Left cardiac atrium (tissue), 4 donors: ENCODE measurements at regions not wholly inside any gene's neighbourhood (a gene's known extent, or its start where the extent isn't known, plus 50 kb on each side); places are given as distances from the start of the nearest gene placed in this dataset.
A peak's percentile ranks its signal among the peaks of the same experiment; 100 is the strongest.
"Not testable (repeated sequence)": the region's sequence is repeated elsewhere in the genome, so short reads cannot be mapped to it uniquely, and the experiment has no call there.

ENCODE experiments used
- ATAC-seq, 2 donors: fragments of 200-7000 bp; cut with Tn5 transposase; one replicate each; pipeline ENCODE4 v1.9.1; 2020; ENCODE audit warnings: mild to moderate bottlenecking in 2 of 2, moderate library complexity in 2 of 2
- DNase-seq: peaks from one replicate; pipeline ENCODE4 v3.0.0-alpha.2; 2020
- intact Hi-C, 2 donors: fragments of 100-400 bp; cut with DNase I; formaldehyde crosslinking; loops; one replicate each; pipeline versions ENCODE4 v1.14.1 to v1.15.1; 2022 to 2023
- donor health status: DM: no; HTN: yes; CAD: no.
- donor health status: DM: no; HTN: yes; CAD: no; lungs with severe emphysema.
- donor health status: DM: yes; HTN: yes; CAD: no.
- donor health status: Dilated cardiomyopathy.

GRCh38 chr4:10891866-10892265 is 207.3 kb upstream of the CLNK start:
- ATAC-seq (no peak), DNase-seq (no peak)
- intact Hi-C loops, result no loop called here

- ATAC-seq, result no peak
- no peak for DNase-seq
- intact Hi-C loops, result no loop called here
Observed at GRCh38 chr4:10889819-10890218, 205.3 kb upstream of the CLNK start.

- no peak for ATAC-seq
- no peak for DNase-seq
- intact Hi-C loops, result no loop called here
Observed at GRCh38 chr4:10879411-10880110, 195.0 kb upstream of the CLNK start.

GRCh38 chr4:10878861-10879260 is 194.3 kb upstream of the CLNK start:
- ATAC-seq (no peak), DNase-seq (no peak)
- intact Hi-C loops, result no loop called here

- ATAC-seq, result no peak
- intact Hi-C loops, result no loop called here
- DNase-seq, result no peak
Observed at GRCh38 chr4:10877076-10877475, 192.5 kb upstream of the CLNK start.

GRCh38 chr4:10875144-10875799 is 190.7 kb upstream of the CLNK start:
- DNase-seq (no peak), ATAC-seq (no peak)
- intact Hi-C loops, result no loop called here

GRCh38 chr4:10873809-10874208 is 189.2 kb upstream of the CLNK start:
- no peak for ATAC-seq
- no peak for DNase-seq
- intact Hi-C loops, result no loop called here

GRCh38 chr4:10872833-10873517 is 188.4 kb upstream of the CLNK start:
- intact Hi-C loops, result no loop called here
- DNase-seq (no peak), ATAC-seq (no peak)

- DNase-seq (no peak), ATAC-seq (no peak)
- intact Hi-C loops, result no loop called here
Observed at GRCh38 chr4:10866666-10867065, 182.1 kb upstream of the CLNK start.

- ATAC-seq (no peak), DNase-seq (no peak)
- intact Hi-C loops, result no loop called here
Observed at GRCh38 chr4:10861036-10861435, 176.5 kb upstream of the CLNK start.

GRCh38 chr4:10856271-10856782 is 171.8 kb upstream of the CLNK start:
- intact Hi-C loops, result no loop called here
- ATAC-seq (peak in 1 of 2 donors; percentile 27), DNase-seq (no peak)

- DNase-seq (no peak), ATAC-seq (no peak)
- intact Hi-C loops, result no loop called here
Observed at GRCh38 chr4:10853196-10853595, 168.6 kb upstream of the CLNK start.

GRCh38 chr4:10841697-10842096 is 157.1 kb upstream of the CLNK start:
- DNase-seq (no peak), ATAC-seq (no peak)
- intact Hi-C loops, result no loop called here

GRCh38 chr4:10837151-10837550 is 152.6 kb upstream of the CLNK start:
- ATAC-seq (no peak), DNase-seq (no peak)
- intact Hi-C loops, result no loop called here

- ATAC-seq, result no peak
- intact Hi-C loops, result no loop called here
- no peak for DNase-seq
Observed at GRCh38 chr4:10832806-10833628, 148.4 kb upstream of the CLNK start.

GRCh38 chr4:10831727-10832408 is 147.3 kb upstream of the CLNK start:
- intact Hi-C loops, result no loop called here
- no peak for DNase-seq
- ATAC-seq, result no peak

GRCh38 chr4:10828918-10829538 is 144.5 kb upstream of the CLNK start:
- intact Hi-C loops, DNase-seq, ATAC-seq: not testable (repeated sequence)

- ATAC-seq (no peak), DNase-seq (no peak)
- intact Hi-C loops, result no loop called here
Observed at GRCh38 chr4:10821826-10822225, 137.3 kb upstream of the CLNK start.

- intact Hi-C loops, result no loop called here
- ATAC-seq (no peak), DNase-seq (no peak)
Observed at GRCh38 chr4:10816571-10816970, 132.0 kb upstream of the CLNK start.
